SU-DHL-6 (cell line): ENCODE measurements at regions not wholly inside any gene's neighbourhood (a gene's known extent, or its start where the extent isn't known, plus 50 kb on each side); places are given as distances from the start of the nearest gene placed in this dataset.
"Not testable (repeated sequence)": the region's sequence is repeated elsewhere in the genome, so short reads cannot be mapped to it uniquely, and the experiment has no call there.

Source experiments
- H2AFZ ChIP-seq: fragments of 200-600 bp; sonication (generic); 2 replicates; pipeline ENCODE4 v1.6.1; 2014; ENCODE audit warnings: low read depth, mild to moderate bottlenecking, moderate library complexity, mixed read lengths, antibody characterized with exemption, low read length; ENCODE audit not compliant: severe bottlenecking
- H3F3A ChIP-seq: fragments of 200-600 bp; shearing (Covaris generic); 2 replicates; pipeline ENCODE4 v1.6.0; 2016; ENCODE audit warnings: antibody characterized with exemption, mild to moderate bottlenecking; ENCODE audit not compliant: insufficient read depth
- H3K27ac ChIP-seq: fragments of 200-600 bp; sonication (generic); 2 replicates; pipeline ENCODE4 v1.5.1; 2016; ENCODE audit warnings: low read depth, mild to moderate bottlenecking, low read length, moderate library complexity, mixed read lengths
- H3K27me3 ChIP-seq: fragments of 200-600 bp; sonication (generic), shearing (Covaris generic); 2 replicates; pipeline ENCODE4 v1.6.0; 2014; ENCODE audit warnings: mild to moderate bottlenecking, low read length
- H3K36me3 ChIP-seq: fragments of 200-600 bp; sonication (generic); 2 replicates; pipeline ENCODE4 v1.6.1; 2014; ENCODE audit warnings: mild to moderate bottlenecking, low read length, mixed read lengths
- H3K4me2 ChIP-seq: fragments of 300-600, 200-600 bp; shearing (Covaris generic), sonication (generic); 2 replicates; pipeline ENCODE4 v1.6.0; 2014; ENCODE audit warnings: low read length, low read depth, mild to moderate bottlenecking; ENCODE audit not compliant: poor library complexity, severe bottlenecking
- H3K4me3 ChIP-seq: fragments of 200-600 bp; sonication (generic); 2 replicates; pipeline ENCODE4 v1.5.1; 2014; ENCODE audit warnings: antibody characterized with exemption, low read length, mild to moderate bottlenecking, mixed read lengths; ENCODE audit not compliant: insufficient read depth, poor library complexity, severe bottlenecking
- H3K79me2 ChIP-seq: fragments of 200-600 bp; sonication (generic); 2 replicates; pipeline ENCODE4 v1.6.1; 2014; ENCODE audit warnings: mild to moderate bottlenecking, low read length, moderate library complexity; ENCODE audit not compliant: insufficient read depth
- H3K9ac ChIP-seq: fragments of 200-600 bp; sonication (generic); 2 replicates; pipeline ENCODE4 v1.7.0; 2014; ENCODE audit warnings: mild to moderate bottlenecking, low read length
- H3K9me2 ChIP-seq: fragments of 200-600 bp; sonication (generic); replicated peaks from 2 replicates; pipeline ENCODE4 v1.6.1; 2014; ENCODE audit warnings: low read length; ENCODE audit not compliant: insufficient read depth
- H3K9me3 ChIP-seq: fragments of 200-600 bp; sonication (generic); 2 replicates; pipeline ENCODE4 v1.6.1; 2014; ENCODE audit warnings: low read length, mixed read lengths; ENCODE audit not compliant: insufficient read depth
- H4K20me1 ChIP-seq: fragments of 200-600 bp; sonication (generic); 2 replicates; pipeline ENCODE4 v1.6.1; 2014; ENCODE audit warnings: low read depth, mild to moderate bottlenecking, antibody characterized with exemption, low read length, moderate library complexity, mixed read lengths
- EZH2phosphoT487 ChIP-seq: fragments of 200-600 bp; sonication (generic), shearing (Covaris generic); conservative IDR thresholded peaks from 2 replicates; pipeline ENCODE4 v1.6.1; 2018; ENCODE audit warnings: mild to moderate bottlenecking, antibody characterized with exemption, low read length, moderate library complexity, mixed read lengths
- TF ChIP-seq, protein P1 (sequence below): fragments of 200-600 bp; sonication (generic); IDR thresholded peaks from one replicate; pipeline ENCODE4 v1.5.1; 2017; ENCODE audit warnings: antibody characterized with exemption, mild to moderate bottlenecking, low read length, moderate library complexity; ENCODE audit not compliant: insufficient read depth, poor library complexity, severe bottlenecking

DNA sequence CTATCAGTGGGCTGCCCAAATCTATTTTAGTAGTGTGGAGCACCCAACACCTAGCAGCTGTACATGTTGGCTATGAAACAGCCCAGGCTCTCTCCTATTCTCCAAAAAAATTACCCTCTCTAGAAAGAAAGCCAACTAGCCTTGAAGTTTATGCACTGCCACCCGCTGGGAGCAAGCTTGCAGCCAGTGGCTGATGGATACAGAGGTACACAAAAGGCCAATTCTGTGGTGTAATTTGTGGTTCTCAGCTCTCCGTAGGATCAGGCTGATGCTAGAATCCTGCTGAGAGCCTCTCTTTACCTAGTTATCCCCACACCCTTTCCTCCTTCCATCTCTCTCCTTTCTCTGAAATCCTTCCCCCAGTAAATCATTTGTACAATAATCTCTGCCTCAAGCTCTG lies 1120.7 kb downstream of the DIAPH3 start:
- Histone ChIP-seq H3K27ac (no peak overlapping the region), H3K9me2 (no peaks in the 10 kb centered on the region), H3K27me3 (no peaks in the 10 kb centered on the region), H3K4me3 (no peak overlapping the region), H2AFZ (no peak overlapping the region), H3K9ac (no peak overlapping the region), H3F3A (no peaks in the 10 kb centered on the region), H3K9me3 (no peaks in the 10 kb centered on the region), H4K20me1 (no peaks in the 10 kb centered on the region), H3K36me3 (no peaks in the 10 kb centered on the region), H3K4me2 (no peak overlapping the region), H3K79me2 (no peaks in the 10 kb centered on the region)
- TF ChIP-seq EZH2phosphoT487: no peak
- TF ChIP-seq, protein P1, sequence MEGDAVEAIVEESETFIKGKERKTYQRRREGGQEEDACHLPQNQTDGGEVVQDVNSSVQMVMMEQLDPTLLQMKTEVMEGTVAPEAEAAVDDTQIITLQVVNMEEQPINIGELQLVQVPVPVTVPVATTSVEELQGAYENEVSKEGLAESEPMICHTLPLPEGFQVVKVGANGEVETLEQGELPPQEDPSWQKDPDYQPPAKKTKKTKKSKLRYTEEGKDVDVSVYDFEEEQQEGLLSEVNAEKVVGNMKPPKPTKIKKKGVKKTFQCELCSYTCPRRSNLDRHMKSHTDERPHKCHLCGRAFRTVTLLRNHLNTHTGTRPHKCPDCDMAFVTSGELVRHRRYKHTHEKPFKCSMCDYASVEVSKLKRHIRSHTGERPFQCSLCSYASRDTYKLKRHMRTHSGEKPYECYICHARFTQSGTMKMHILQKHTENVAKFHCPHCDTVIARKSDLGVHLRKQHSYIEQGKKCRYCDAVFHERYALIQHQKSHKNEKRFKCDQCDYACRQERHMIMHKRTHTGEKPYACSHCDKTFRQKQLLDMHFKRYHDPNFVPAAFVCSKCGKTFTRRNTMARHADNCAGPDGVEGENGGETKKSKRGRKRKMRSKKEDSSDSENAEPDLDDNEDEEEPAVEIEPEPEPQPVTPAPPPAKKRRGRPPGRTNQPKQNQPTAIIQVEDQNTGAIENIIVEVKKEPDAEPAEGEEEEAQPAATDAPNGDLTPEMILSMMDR: no peak

DNA sequence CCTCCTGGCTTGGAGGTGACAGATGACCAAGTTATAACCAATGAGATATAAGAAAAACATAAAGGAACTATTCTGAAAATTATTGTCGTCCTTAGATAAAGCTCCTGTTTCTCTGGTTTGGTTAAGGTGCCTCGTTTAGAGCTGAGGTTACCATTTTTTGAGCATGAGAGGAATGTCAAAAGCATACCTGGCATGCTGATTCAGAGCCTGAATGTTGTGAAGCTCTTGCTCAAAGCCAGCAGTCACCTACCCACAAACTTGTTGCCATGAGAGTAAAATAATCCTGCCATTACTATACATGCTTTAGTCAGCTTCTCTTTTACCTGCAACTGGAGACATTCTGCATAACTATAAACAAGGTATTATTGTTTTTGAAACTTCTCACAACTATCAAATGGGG lies 1116.2 kb downstream of the DIAPH3 start:
- no peaks in the 10 kb centered on the region for H3K9me3 ChIP-seq
- no peaks in the 10 kb centered on the region for H4K20me1 ChIP-seq
- H3K9me2 ChIP-seq: no peaks in the 10 kb centered on the region
- no peak overlapping the region for H3K4me3 ChIP-seq
- no peak overlapping the region for H3K9ac ChIP-seq
- no peak overlapping the region for H3K27ac ChIP-seq
- no peaks in the 10 kb centered on the region for H3K27me3 ChIP-seq
- TF ChIP-seq, protein P1: no peak
- no peak for TF ChIP-seq EZH2phosphoT487
- no peaks in the 10 kb centered on the region for H3K79me2 ChIP-seq
- no peaks in the 10 kb centered on the region for H3F3A ChIP-seq
- H2AFZ ChIP-seq: no peak overlapping the region
- H3K4me2 ChIP-seq: no peak overlapping the region
- no peaks in the 10 kb centered on the region for H3K36me3 ChIP-seq

DNA sequence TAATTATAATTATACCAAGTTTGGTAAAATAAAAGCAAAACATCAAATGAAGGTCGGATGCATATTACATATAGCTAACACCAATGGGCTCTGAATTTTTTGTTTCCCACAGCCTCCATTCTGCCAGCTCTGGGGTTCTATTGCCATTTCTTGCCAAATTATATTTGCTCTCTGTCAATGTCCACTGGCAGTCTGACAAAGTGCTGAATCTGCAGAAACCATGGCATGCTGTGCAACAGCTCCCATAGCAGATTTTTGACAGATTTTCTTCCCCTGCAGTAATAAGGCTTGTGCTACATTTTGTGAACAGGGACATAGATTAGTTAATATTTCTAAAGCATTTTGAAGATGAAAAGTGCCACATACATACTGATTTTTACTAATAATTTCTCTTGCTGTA lies 1102.1 kb downstream of the DIAPH3 start:
- no peaks in the 10 kb centered on the region for H3F3A ChIP-seq
- no peaks in the 10 kb centered on the region for H4K20me1 ChIP-seq
- no peak overlapping the region for H3K27ac ChIP-seq
- H2AFZ ChIP-seq: no peak overlapping the region
- H3K27me3 ChIP-seq: no peaks in the 10 kb centered on the region
- H3K9ac ChIP-seq: no peak overlapping the region
- H3K4me2 ChIP-seq: no peak overlapping the region
- no peak overlapping the region for H3K4me3 ChIP-seq
- no peaks in the 10 kb centered on the region for H3K9me2 ChIP-seq
- no peaks in the 10 kb centered on the region for H3K9me3 ChIP-seq
- TF ChIP-seq, protein P1: no peak
- TF ChIP-seq EZH2phosphoT487: no peak
- H3K79me2 ChIP-seq: no peaks in the 10 kb centered on the region
- H3K36me3 ChIP-seq: no peaks in the 10 kb centered on the region

DNA sequence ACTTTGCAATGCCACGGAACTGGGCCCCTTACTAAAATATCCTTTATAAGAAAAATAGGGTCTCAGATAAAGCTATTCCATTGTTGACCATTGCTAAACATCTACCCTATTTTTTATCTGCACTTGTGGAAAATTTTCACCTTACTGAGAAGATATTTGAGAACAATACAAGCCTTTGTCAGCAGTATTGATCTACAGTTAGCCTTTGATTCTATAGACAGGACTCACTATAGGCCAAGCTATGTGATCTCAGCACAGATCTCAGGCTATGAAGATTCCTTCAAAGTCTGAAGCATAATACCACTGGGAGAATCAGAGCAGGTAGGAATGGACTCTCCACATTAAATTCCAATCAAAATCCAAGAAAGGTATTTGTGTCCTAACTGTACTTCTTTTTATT lies 1099.7 kb downstream of the DIAPH3 start:
- H3K9me2 ChIP-seq: no peaks in the 10 kb centered on the region
- TF ChIP-seq, protein P1: no peak
- TF ChIP-seq EZH2phosphoT487: no peak
- H3K4me3 ChIP-seq: no peak overlapping the region
- no peak overlapping the region for H3K27ac ChIP-seq
- H3F3A ChIP-seq: no peaks in the 10 kb centered on the region
- H3K36me3 ChIP-seq: no peaks in the 10 kb centered on the region
- H4K20me1 ChIP-seq: no peaks in the 10 kb centered on the region
- H2AFZ ChIP-seq: no peak overlapping the region
- no peaks in the 10 kb centered on the region for H3K79me2 ChIP-seq
- H3K9me3 ChIP-seq: no peaks in the 10 kb centered on the region
- no peak overlapping the region for H3K9ac ChIP-seq
- H3K4me2 ChIP-seq: no peak overlapping the region
- H3K27me3 ChIP-seq: no peaks in the 10 kb centered on the region

DNA sequence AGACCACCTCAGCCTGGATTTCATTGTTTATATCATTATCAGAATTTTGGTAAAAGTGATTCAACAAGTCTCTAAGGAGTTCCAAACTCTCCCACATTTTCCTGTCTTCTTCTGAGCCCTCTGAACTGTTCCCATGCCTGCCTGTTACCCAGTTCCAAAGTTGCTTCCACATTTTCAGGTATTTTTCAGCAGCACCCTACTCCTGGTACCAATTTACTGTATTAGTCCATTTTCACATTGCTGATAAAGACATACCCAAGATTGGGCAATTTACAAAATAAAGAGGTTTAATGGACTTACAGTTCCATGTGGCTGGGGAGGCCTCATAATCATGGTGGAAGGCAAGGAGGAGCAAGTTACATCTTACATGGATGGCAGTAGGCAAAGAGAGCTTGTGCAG lies 1087.3 kb downstream of the DIAPH3 start:
- H3K9me2 ChIP-seq, H3K27ac ChIP-seq, H3F3A ChIP-seq, H3K9me3 ChIP-seq, H4K20me1 ChIP-seq, H3K4me2 ChIP-seq, H3K36me3 ChIP-seq, H3K4me3 ChIP-seq, H3K27me3 ChIP-seq, H3K79me2 ChIP-seq, H2AFZ ChIP-seq, H3K9ac ChIP-seq: not testable (repeated sequence)
